ENCODE measurements at regions not wholly inside any gene's neighbourhood (a gene's known extent, or its start where the extent isn't known, plus 50 kb on each side); places are given as distances from the start of the nearest gene placed in this dataset.

- Mint-ChIP-seq H3K27ac (no peak overlapping the region), H3K4me3 (no peak overlapping the region), H3K27me3 (ENCODE audit: low read depth in 3 of 3) (peaks cover 10 to 25% (median 14%) of the 10 kb centered on the region in 3 donors), H3K36me3 (no peaks in the 10 kb centered on the region), H3K4me1 (no peaks in the 10 kb centered on the region), H3K9me3 (no peaks in the 10 kb centered on the region)
- DNase-seq: no peak
These were observed 350.9 kb downstream of the FOXL1 start for GRCh38 chr16:86929057-86929871.

DNA sequence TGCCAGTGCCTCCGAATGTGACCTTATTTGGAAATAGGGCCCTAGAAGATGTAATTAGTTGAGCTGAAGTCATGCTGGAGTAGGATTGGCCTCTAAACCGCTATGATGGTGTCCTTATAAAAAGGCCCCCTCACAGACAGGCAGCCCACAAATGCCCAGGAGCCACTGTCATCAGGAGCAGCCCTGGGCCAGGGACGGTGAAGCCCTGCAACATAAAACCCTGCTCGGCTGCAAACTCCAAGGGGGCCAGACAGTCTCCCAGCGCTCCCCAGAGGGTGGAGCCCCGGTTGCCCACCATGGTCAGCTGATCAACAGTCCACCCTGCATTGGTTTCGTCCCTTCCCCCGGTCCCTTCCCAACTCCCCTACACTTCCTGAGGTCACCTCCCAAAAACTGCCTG is 351.7 kb downstream of the FOXL1 start:
- Mint-ChIP-seq H3K4me1 (peaks cover 5 to 7% of the 10 kb centered on the region in 2 donors), H3K4me3 (no peak overlapping the region), H3K36me3 (no peaks in the 10 kb centered on the region), H3K27ac (no peak overlapping the region), H3K27me3 (ENCODE audit: low read depth in 3 of 3) (peaks cover 4 to 26% (median 11%) of the 10 kb centered on the region in 3 donors), H3K9me3 (no peaks in the 10 kb centered on the region)
- no peak for DNase-seq

GRCh38 chr16:86930663-86931373 is 352.5 kb downstream of the FOXL1 start:
- Mint-ChIP-seq H3K27me3 (ENCODE audit: low read depth in 3 of 3) (peaks cover 5 to 25% (median 12%) of the 10 kb centered on the region in 3 donors), H3K4me1 (peaks cover 11 to 15% of the 10 kb centered on the region in 2 donors), H3K27ac (no peak overlapping the region), H3K9me3 (no peaks in the 10 kb centered on the region), H3K36me3 (no peaks in the 10 kb centered on the region), H3K4me3 (no peak overlapping the region)
- DNase-seq: no peak

GRCh38 chr16:86931410-86931941 is 353.1 kb downstream of the FOXL1 start:
- Mint-ChIP-seq H3K4me3 (no peak overlapping the region), H3K36me3 (no peaks in the 10 kb centered on the region), H3K27me3 (ENCODE audit: low read depth in 3 of 3) (peaks cover 7 to 26% (median 14%) of the 10 kb centered on the region in 3 donors), H3K27ac (no peak overlapping the region), H3K4me1 (peaks cover 11 to 15% of the 10 kb centered on the region in 2 donors), H3K9me3 (no peaks in the 10 kb centered on the region)
- DNase-seq: no peak

- Mint-ChIP-seq H3K27ac (no peak overlapping the region), H3K9me3 (no peaks in the 10 kb centered on the region), H3K27me3 (ENCODE audit: low read depth in 3 of 3) (peaks cover 7 to 26% (median 14%) of the 10 kb centered on the region in 3 donors), H3K4me1 (peaks cover 11 to 15% of the 10 kb centered on the region in 2 donors), H3K36me3 (no peaks in the 10 kb centered on the region), H3K4me3 (no peak overlapping the region)
- DNase-seq: no peak
These were observed 354.0 kb downstream of the FOXL1 start for GRCh38 chr16:86932130-86932982.

GRCh38 chr16:86934581-86935375 is 356.4 kb downstream of the FOXL1 start:
- peaks cover 5 to 17% (median 7%) of the 10 kb centered on the region in 3 donors for H3K27me3 Mint-ChIP-seq (ENCODE audit: low read depth in 3 of 3)

GRCh38 chr16:86939609-86940008 is 361.3 kb downstream of the FOXL1 start:
- Mint-ChIP-seq H3K9me3 (peaks cover 0 to 2% (median 0%) of the 10 kb centered on the region in 6 donors), H3K4me1 (peaks cover 10 to 12% of the 10 kb centered on the region in 2 donors), H3K27ac (no peak overlapping the region), H3K36me3 (no peaks in the 10 kb centered on the region), H3K4me3 (no peak overlapping the region), H3K27me3 (ENCODE audit: low read depth in 3 of 3) (peaks cover 5 to 20% (median 6%) of the 10 kb centered on the region in 3 donors)
- DNase-seq: no peak

More at GRCh38 chr16:86934581-86935375, 356.4 kb downstream of the FOXL1 start:
- DNase-seq: no peak
- Mint-ChIP-seq H3K27ac (no peak overlapping the region), H3K4me1 (peaks cover 11 to 15% of the 10 kb centered on the region in 2 donors), H3K9me3 (no peaks in the 10 kb centered on the region), H3K4me3 (no peak overlapping the region), H3K36me3 (no peaks in the 10 kb centered on the region)

GRCh38 chr16:86941731-86942130 is 363.4 kb downstream of the FOXL1 start:
- DNase-seq: no peak
- no peaks in the 10 kb centered on the region for H3K36me3 Mint-ChIP-seq

GRCh38 chr16:86942151-86943051 is 364.1 kb downstream of the FOXL1 start:
- no peak for DNase-seq
- Mint-ChIP-seq H3K27me3 (ENCODE audit: low read depth in 3 of 3) (peaks cover 0 to 10% (median 2%) of the 10 kb centered on the region in 3 donors), H3K36me3 (no peaks in the 10 kb centered on the region), H3K9me3 (peaks cover 0 to 2% (median 0%) of the 10 kb centered on the region in 6 donors), H3K4me1 (no peaks in the 10 kb centered on the region), H3K4me3 (no peak overlapping the region), H3K27ac (no peak overlapping the region)

More at GRCh38 chr16:86941731-86942130, 363.4 kb downstream of the FOXL1 start:
- H3K9me3 Mint-ChIP-seq: peaks cover 0 to 2% (median 0%) of the 10 kb centered on the region in 6 donors
- H3K4me1 Mint-ChIP-seq: no peaks in the 10 kb centered on the region
- peaks cover 0 to 10% (median 2%) of the 10 kb centered on the region in 3 donors for H3K27me3 Mint-ChIP-seq (ENCODE audit: low read depth in 3 of 3)
- H3K4me3 Mint-ChIP-seq: no peak overlapping the region
- H3K27ac Mint-ChIP-seq: no peak overlapping the region

DNA sequence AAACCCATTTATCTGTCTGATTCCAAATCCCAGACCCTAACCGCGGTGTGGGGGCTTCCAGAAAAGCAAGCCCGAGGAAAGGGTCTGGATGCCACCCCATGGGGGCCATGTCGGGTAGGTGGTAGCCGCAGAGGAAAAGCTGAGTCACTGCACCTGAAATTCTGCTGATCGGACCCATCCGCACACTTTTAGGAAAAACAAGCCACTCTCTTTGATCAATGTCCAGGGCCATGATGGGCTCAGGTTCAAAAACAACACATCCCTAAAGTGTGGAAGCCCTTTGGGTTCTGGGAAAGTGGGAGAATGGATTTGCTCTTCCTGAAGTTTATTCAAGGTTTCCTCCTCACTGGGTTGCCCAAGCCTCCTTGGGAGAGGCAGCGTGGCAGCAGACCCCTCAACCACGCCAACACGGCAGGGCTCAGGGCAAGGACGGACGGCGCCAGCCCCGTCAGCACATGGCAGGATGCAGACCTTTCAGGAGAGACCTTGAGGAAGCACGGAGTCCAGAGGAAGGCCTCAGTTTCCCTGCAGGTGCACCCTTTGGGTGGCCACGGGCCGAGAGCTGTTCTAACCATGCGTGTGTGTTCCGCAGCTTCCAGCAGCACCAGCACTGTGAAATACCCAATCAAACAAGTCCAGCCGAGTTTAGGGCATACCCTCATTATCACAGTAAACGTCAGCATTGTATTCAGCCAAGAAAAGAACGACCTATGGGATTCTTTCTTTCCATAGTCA is 367.0 kb downstream of the FOXL1 start:
- Mint-ChIP-seq H3K27ac (no peak overlapping the region), H3K4me3 (no peak overlapping the region), H3K4me1 (no peaks in the 10 kb centered on the region), H3K36me3 (no peaks in the 10 kb centered on the region), H3K9me3 (no peaks in the 10 kb centered on the region), H3K27me3 (ENCODE audit: low read depth in 3 of 3) (peaks cover 0 to 3% (median 2%) of the 10 kb centered on the region in 3 donors)
- DNase-seq: no peak

GRCh38 chr16:86946396-86946795 is 368.0 kb downstream of the FOXL1 start:
- H3K4me3 Mint-ChIP-seq: no peak overlapping the region

More at GRCh38 chr16:86946396-86946795, 368.0 kb downstream of the FOXL1 start:
- H3K27ac Mint-ChIP-seq: no peak overlapping the region
- H3K4me1 Mint-ChIP-seq: no peaks in the 10 kb centered on the region
- no peak for DNase-seq
- H3K27me3 Mint-ChIP-seq (ENCODE audit: low read depth in 3 of 3): peaks cover 0 to 3% (median 2%) of the 10 kb centered on the region in 3 donors
- H3K9me3 Mint-ChIP-seq: no peaks in the 10 kb centered on the region
- no peaks in the 10 kb centered on the region for H3K36me3 Mint-ChIP-seq

All from immature natural killer cell (primary cell).